HG03159 (cell line): ENCODE measurements at regions not wholly inside any gene's neighbourhood (a gene's known extent, or its start where the extent isn't known, plus 50 kb on each side); places are given as distances from the start of the nearest gene placed in this dataset.

Experiments used
- ATAC-seq: cut with Tn5 transposase; IDR thresholded peaks from one replicate; pipeline ENCODE4 v1.9.1; 2021; ENCODE audit warnings: mild to moderate bottlenecking, moderate library complexity; ENCODE audit not compliant: unreplicated experiment

DNA sequence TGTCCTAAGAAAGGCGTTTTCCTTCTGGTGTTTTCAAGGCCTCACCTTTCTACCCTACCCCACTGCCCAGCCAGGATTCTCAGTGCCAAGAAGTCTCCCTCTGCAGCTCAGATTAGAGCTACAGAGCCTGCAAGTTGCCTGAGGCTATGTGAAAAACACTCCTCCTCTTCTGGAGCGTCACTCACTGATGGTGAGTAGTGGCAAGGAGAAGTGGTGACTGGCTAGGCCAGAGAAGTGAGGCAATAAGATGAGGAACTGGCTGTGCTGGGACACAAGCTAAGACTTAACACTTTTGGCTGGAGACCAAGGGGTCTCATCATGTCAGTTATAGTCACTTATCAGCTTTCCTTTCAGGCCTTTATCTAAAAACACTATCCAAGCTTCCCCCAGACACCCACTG lies 86.7 kb upstream of the PRKAR2B start:
- ATAC-seq: no peak

DNA sequence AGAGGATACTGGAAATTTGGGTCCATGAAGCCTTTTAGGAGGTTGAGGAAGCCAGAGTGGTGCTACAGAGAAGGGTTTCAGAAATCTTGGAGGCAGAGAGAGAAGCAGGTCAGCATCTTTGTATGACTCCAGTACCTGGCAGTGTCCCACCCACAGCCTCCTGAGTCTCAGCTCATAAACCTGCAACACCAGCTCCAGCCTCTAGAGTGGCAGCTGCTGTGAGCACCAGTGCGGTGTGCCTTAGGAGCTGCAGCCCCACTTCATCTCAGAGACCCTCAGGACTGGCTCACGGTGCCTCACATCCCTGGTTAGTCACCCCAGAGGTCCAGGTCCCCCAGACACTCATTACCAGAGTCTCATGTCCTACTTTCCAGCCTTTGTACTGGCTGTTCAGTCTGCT lies 84.8 kb upstream of the PRKAR2B start:
- peak; percentile 65 for ATAC-seq

DNA sequence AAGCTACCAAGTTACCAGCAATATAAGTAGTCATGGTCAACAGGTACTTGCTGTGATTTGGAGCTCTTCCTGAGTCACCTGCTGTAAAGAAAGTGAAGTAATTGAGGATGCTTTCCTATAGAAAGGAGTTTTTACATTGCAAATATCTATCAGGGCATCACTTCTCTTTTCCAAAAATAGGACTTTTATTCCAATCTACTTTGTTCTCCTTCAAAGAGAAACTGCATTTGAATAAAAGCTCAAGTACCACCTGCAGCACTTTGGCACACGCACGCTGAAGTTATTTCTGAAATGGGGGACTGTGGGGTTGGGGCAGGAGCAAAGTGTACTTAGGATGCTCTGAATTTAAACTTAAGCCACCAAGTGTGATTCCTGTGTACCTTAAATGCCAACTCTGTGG lies 81.8 kb upstream of the PRKAR2B start:
- no peak for ATAC-seq

GRCh38 chr7:106964466-106964865 lies 80.0 kb upstream of the PRKAR2B start:
- ATAC-seq: no peak

DNA sequence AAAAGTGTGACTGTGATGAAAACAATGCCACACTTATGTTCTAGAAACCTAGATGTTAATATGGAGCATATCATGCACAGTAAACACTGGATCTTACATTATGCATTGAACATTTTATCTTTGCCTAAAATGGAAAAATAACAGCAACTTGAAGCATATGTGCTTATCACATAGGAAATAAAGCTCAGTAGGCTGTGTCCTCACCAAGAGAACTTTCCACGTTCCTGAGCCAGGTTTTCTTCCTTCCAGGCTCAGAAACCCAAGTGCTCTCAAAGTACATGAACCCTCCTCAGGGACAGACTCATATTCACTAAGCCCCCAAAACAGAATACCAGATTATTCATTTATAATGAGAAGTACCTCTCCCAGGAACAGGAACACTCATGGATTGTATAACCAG lies 79.4 kb upstream of the PRKAR2B start:
- ATAC-seq: no peak

DNA sequence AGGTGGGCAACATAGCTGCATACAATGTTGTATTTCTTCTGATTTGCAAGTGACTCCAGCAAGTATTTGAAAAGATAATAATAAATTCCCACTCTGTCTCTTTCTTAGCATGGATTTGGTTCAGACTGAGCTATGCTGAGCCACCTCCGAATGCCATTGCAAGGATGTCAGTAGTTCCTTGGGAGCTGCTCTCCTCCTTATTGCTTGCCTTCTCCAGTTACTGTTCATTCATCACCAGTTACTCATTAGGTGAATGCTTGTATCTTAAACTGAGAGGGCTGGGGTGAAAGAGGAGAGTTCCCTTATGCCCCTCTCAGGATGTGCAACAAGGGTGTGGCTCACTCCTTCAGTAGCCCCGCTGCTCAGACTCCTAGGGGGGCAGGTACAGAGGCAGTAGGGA lies 78.4 kb upstream of the PRKAR2B start:
- ATAC-seq: no peak

- ATAC-seq: no peak
These were observed 76.3 kb upstream of the PRKAR2B start for GRCh38 chr7:106968160-106968559.

DNA sequence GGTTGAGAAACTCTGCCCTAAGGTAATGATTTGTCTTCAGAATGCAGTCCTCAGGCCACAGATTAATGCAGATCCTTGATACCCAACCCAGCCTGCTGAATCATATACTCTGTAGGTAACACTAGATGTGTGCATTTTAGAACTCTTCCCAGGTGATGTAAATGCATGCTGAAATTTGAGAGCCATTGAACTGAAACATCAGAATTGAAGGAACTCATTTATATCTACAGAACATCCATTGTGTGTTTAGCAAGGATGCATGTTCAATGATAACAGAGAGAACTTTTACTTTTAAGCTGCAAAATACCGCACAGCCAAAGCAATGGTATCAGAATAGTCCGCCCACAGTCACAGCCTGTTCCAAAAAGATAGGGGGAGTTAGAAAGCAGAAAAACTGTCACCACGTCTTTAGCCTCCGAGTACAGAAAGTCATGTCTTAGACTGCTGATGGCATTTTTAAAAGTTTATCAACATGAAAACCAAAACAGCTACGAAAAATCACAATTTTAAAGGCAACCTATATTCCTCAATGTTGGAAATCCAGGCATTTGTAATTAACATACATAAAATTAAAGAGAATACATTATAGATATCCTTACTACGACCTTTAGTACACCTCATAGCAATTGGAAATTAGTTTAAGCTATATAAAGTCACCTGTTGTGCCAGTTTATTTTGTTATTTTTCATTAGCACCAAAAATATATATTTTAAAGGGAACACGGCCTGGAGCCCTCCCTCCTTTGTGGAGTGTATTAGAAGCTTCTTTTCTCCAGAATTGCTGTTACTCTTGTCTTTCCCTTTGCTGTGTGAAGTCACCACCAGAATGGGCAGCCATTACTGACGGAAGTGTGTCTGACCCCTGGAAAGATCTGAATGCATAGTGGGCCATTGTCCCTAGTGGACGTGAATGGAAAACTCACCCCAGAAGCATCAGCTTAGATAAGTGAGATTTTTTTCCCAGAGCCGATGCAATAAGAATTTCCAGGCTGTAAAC lies 65.8 kb upstream of the PRKAR2B start:
- no peak for ATAC-seq

GRCh38 chr7:106979551-106980357 lies 64.8 kb upstream of the PRKAR2B start:
- no peak for ATAC-seq

GRCh38 chr7:106980358-106980685 lies 64.2 kb upstream of the PRKAR2B start:
- no peak for ATAC-seq

- no peak for ATAC-seq
These were observed 62.1 kb upstream of the PRKAR2B start for GRCh38 chr7:106982415-106982814.

- no peak for ATAC-seq
These were observed 60.5 kb upstream of the PRKAR2B start for GRCh38 chr7:106984034-106984433.

DNA sequence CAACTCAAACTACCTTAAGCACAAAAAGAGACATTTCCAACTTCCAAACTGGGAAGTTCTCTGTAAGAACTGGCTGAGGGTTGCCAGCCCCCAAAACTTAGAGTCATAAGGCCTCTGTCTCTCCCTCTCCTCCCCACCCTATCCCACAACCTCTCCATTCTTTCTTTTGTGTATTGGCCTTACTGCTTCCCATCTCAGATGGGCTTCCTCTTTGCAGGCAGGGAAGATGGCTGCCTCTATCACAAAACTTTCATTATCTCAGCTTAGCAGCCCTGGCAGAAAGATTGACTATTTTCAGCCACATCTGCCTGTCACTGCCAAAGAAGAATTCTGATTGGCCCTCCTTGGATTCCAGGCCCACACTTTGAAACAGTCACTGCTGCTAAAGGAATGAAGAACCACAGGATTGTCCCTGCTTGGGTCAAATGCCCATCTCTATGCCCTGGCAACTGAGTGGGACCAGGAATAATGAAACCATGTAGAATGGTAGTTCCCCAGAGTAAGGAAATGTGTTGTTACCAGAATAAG lies 58.0 kb upstream of the PRKAR2B start:
- no peak for ATAC-seq

GRCh38 chr7:106987777-106988176 lies 56.7 kb upstream of the PRKAR2B start:
- ATAC-seq: no peak

DNA sequence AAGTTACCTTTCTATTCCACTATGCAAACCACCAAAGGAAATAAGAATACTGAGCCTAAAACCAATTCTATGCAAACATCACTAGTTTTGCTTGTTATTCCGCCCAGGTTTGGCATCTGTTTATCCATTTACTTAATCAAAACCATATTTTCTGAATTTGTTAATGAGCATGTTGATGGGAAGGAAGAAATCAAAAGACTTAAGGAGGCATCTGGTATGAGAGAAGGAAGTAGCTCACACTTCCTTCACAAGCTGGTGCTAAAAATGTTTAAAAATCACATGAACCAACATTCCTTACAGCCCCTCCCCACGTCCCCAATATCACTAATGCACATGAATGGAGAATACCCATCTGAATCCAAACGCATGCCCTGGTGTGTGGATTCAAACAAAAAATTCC lies 52.0 kb upstream of the PRKAR2B start:
- ATAC-seq: no peak
